MCF 10A (cell line): ENCODE measurements at regions not wholly inside any gene's neighbourhood (a gene's known extent, or its start where the extent isn't known, plus 50 kb on each side); places are given as distances from the start of the nearest gene placed in this dataset.

Experiments used
- BruUV-seq: library from RNA; stranded (reverse); fragments of 400-500 nt; replicated peaks from 2 replicates; lab custom pipeline; 2021; lab: Mats Ljungman, UMichigan
- CTCF ChIA-PET: fragments of 300-600 bp; sonication (Branson Sonifier 250); formaldehyde crosslinking; extraction: SDS; loops from one replicate; lab custom pipeline; 2021; ENCODE audit warnings: antibody characterized with exemption, inconsistent platforms; lab: Yijun Ruan, JAX
- POLR2A ChIA-PET: fragments of 300-600, 350-650 bp; sonication (Branson Sonifier 250); formaldehyde crosslinking; extraction: SDS; loops from one replicate; lab custom pipeline; 2020; ENCODE audit warnings: antibody characterized with exemption, inconsistent platforms; lab: Yijun Ruan, JAX
- DNase-seq: peaks from one replicate; pipeline ENCODE4 v3.0.0-alpha.2; 2018; ENCODE audit not compliant: unreplicated experiment
- H3K27ac Mint-ChIP-seq: one replicate; pipeline ENCODE4 v1.8.0; 2022; ENCODE audit warnings: mild to moderate bottlenecking, low read depth, mixed read lengths; ENCODE audit not compliant: unreplicated experiment
- H3K27me3 Mint-ChIP-seq: one replicate; pipeline ENCODE4 v1.8.0; 2022; ENCODE audit warnings: mixed read lengths; ENCODE audit not compliant: insufficient read depth, unreplicated experiment
- H3K36me3 Mint-ChIP-seq: one replicate; pipeline ENCODE4 v1.8.0; 2022; ENCODE audit warnings: mild to moderate bottlenecking, moderate library complexity, mixed read lengths; ENCODE audit not compliant: insufficient read depth, unreplicated experiment
- H3K4me1 Mint-ChIP-seq: one replicate; pipeline ENCODE4 v1.8.0; 2022; ENCODE audit warnings: mixed read lengths; ENCODE audit not compliant: insufficient read depth, unreplicated experiment
- H3K4me3 Mint-ChIP-seq: one replicate; pipeline ENCODE4 v1.8.0; 2022; ENCODE audit warnings: mild to moderate bottlenecking, moderate library complexity, mixed read lengths; ENCODE audit not compliant: unreplicated experiment
- H3K9me3 Mint-ChIP-seq: one replicate; pipeline ENCODE4 v1.8.0; 2022; ENCODE audit warnings: mixed read lengths; ENCODE audit not compliant: unreplicated experiment
- CTCF ChIP-seq: fragments of 200-600 bp; IDR thresholded peaks from one replicate; pipeline ENCODE4 v1.8.0; 2022; ENCODE audit warnings: antibody characterized with exemption, mild to moderate bottlenecking; ENCODE audit not compliant: unreplicated experiment
- intact Hi-C: fragments of 100-400 bp; cut with micrococcal nuclease; formaldehyde crosslinking; loops from 2 replicates; pipeline ENCODE4 v1.14.1; 2022

DNA sequence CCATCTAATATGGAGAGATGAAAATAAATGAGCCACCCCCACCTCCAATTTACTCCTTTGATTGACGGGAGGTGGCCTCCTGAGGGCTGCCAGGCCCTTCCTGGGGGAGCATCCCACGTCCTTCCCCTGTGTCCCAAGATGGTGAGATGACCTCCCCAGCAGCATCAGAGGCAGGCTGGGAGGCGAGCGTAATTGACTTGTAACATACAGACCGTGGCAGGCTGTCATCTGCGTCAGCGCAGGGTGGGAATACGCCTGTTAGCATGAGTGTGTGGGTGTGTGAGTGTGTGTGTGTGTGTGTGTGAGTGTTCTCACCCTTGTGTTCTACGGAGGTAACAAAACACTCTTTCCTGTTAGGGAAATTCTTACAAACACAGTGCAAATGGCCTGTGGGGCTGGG is 156.9 kb upstream of the CIBAR2 start:
- Mint-ChIP-seq H3K9me3 (no peaks in the 10 kb centered on the region), H3K36me3 (no peaks in the 10 kb centered on the region), H3K27ac (no peak overlapping the region), H3K4me3 (no peak overlapping the region), H3K27me3 (no peaks in the 10 kb centered on the region), H3K4me1 (no peaks in the 10 kb centered on the region)
- BruUV-seq, result no TSS peak
- CTCF ChIA-PET, result interaction anchor here (0.6 kb wide), 2 partner anchors 199 to 347 kb away, joined by 3 read pairs; no protein-coding TSS in a partner anchor
- no peak for DNase-seq
- POLR2A ChIA-PET, result no interaction called here
- intact Hi-C loops, result no loop called here
- TF ChIP-seq CTCF, result no peak

DNA sequence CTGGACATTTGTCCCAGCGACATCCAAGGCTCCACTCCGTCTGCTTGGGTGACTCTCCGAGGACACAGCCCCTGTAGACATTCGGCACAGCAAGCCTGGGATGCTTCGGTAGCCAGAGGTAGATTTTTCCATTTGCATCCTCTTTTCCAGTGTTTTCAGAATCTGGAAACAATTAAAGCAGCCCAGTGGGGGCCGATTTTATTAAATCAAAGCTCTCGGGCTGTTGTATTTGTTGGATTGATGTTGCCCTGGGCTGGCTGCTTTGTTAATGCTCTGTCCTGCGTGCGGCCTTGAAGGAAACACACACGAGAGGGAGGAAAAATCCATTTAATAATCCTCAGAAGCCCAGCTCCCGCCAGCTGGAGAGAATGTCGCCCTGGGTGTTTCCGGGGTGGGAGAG is 158.1 kb upstream of the CIBAR2 start:
- POLR2A ChIA-PET, result no interaction called here
- BruUV-seq, result no TSS peak
- Mint-ChIP-seq H3K36me3 (no peaks in the 10 kb centered on the region), H3K27me3 (no peaks in the 10 kb centered on the region), H3K4me3 (no peak overlapping the region), H3K27ac (no peak overlapping the region), H3K4me1 (no peaks in the 10 kb centered on the region), H3K9me3 (no peaks in the 10 kb centered on the region)
- DNase-seq, result no peak
- no peak for TF ChIP-seq CTCF
- CTCF ChIA-PET, result interaction anchor here (1.5 kb wide), 1 partner anchor 345 kb away, joined by 6 read pairs; no protein-coding TSS in a partner anchor
- intact Hi-C loops, result no loop called here

- no peaks in the 10 kb centered on the region for H3K36me3 Mint-ChIP-seq
- no peak for DNase-seq
- no peaks in the 10 kb centered on the region for H3K27me3 Mint-ChIP-seq
- POLR2A ChIA-PET, result interaction anchor here (1.2 kb wide), 1 partner anchor 13 kb away, joined by 3 read pairs; no protein-coding TSS in a partner anchor
- H3K4me3 Mint-ChIP-seq, result no peak overlapping the region
- no peaks in the 10 kb centered on the region for H3K4me1 Mint-ChIP-seq
- no peak overlapping the region for H3K27ac Mint-ChIP-seq
- CTCF ChIA-PET, result interaction anchor here (0.6 to 1.5 kb wide), 2 partner anchors 344 to 443 kb away, joined by 4 to 6 read pairs; no protein-coding TSS in a partner anchor
- TF ChIP-seq CTCF, result no peak
- intact Hi-C loops, result no loop called here
- no peaks in the 10 kb centered on the region for H3K9me3 Mint-ChIP-seq
- BruUV-seq, result no TSS peak
Measured at GRCh38 chr16:85271198-85271597, 158.9 kb upstream of the CIBAR2 start.

DNA sequence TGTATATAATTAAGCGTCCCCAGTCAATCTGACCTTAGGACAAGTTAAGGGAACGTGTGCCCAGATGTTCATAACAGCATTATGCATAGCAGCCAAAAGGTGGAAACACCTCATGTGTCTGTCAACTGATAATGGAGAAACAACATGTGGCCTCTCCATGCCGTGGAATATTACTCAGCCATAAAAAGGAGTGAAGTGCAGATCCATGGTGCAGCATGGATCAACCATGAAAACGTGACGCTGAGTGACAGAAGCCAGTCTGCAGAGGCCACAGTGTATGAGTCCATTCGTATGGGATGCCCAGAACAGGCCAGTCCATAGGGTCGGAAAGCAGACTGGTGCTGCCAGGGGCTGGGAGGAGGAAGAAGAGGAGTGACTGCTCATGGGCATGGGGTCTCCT is 161.0 kb upstream of the CIBAR2 start:
- intact Hi-C loops, result no loop called here
- Mint-ChIP-seq H3K4me1 (no peaks in the 10 kb centered on the region), H3K9me3 (no peaks in the 10 kb centered on the region), H3K27me3 (no peaks in the 10 kb centered on the region), H3K27ac (no peak overlapping the region), H3K36me3 (no peaks in the 10 kb centered on the region), H3K4me3 (no peak overlapping the region)
- BruUV-seq, result no TSS peak
- POLR2A ChIA-PET, result no interaction called here
- CTCF ChIA-PET, result interaction anchor here (3.3 to 4.6 kb wide), 2 partner anchors 9 to 337 kb away, joined by 18 to 41 read pairs; no protein-coding TSS in a partner anchor
- DNase-seq, result no peak
- no peak for TF ChIP-seq CTCF
